Fibroblast of mammary gland (primary cell): ENCODE measurements at regions not wholly inside any gene's neighbourhood (a gene's known extent, or its start where the extent isn't known, plus 50 kb on each side); places are given as distances from the start of the nearest gene placed in this dataset.

Source experiments
- DNase-seq: peaks from one replicate; pipeline ENCODE4 v3.0.0-alpha.2; 2010; ENCODE audit warnings: low read depth
- H3K4me3 ChIP-seq: 2 replicates; pipeline ENCODE4 v1.5.1; 2011; ENCODE audit warnings: low read depth, mild to moderate bottlenecking, low read length, moderate library complexity; ENCODE audit not compliant: control insufficient read depth
- TF ChIP-seq, protein P1 (sequence below): conservative IDR thresholded peaks from 2 replicates; pipeline ENCODE4 v1.5.1; 2011; ENCODE audit warnings: low read depth, low read length, inconsistent platforms; ENCODE audit not compliant: control insufficient read depth, insufficient read depth

DNA sequence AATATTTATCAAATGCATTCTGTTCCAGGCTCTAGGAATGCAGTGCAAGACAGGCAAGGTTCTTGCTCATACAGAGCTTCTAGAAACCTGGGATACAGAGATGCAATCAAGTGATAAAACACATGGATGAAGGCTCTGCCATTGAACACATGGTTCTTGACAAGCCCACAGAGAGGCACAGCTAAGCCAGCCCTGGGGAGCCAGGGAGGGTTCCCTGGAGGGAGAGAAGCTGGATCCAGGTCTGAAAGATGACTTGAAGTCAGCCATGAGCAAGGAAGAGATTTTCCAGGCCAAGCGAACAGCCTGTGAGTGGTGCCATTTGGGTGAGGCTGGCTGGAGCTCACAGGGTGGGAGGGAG, 66.2 kb downstream of the IRF2BPL start:
- TF ChIP-seq, protein P1, sequence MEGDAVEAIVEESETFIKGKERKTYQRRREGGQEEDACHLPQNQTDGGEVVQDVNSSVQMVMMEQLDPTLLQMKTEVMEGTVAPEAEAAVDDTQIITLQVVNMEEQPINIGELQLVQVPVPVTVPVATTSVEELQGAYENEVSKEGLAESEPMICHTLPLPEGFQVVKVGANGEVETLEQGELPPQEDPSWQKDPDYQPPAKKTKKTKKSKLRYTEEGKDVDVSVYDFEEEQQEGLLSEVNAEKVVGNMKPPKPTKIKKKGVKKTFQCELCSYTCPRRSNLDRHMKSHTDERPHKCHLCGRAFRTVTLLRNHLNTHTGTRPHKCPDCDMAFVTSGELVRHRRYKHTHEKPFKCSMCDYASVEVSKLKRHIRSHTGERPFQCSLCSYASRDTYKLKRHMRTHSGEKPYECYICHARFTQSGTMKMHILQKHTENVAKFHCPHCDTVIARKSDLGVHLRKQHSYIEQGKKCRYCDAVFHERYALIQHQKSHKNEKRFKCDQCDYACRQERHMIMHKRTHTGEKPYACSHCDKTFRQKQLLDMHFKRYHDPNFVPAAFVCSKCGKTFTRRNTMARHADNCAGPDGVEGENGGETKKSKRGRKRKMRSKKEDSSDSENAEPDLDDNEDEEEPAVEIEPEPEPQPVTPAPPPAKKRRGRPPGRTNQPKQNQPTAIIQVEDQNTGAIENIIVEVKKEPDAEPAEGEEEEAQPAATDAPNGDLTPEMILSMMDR = no peak
- no peak for DNase-seq
- peak overlapping the region; percentile 34 for H3K4me3 ChIP-seq

DNA sequence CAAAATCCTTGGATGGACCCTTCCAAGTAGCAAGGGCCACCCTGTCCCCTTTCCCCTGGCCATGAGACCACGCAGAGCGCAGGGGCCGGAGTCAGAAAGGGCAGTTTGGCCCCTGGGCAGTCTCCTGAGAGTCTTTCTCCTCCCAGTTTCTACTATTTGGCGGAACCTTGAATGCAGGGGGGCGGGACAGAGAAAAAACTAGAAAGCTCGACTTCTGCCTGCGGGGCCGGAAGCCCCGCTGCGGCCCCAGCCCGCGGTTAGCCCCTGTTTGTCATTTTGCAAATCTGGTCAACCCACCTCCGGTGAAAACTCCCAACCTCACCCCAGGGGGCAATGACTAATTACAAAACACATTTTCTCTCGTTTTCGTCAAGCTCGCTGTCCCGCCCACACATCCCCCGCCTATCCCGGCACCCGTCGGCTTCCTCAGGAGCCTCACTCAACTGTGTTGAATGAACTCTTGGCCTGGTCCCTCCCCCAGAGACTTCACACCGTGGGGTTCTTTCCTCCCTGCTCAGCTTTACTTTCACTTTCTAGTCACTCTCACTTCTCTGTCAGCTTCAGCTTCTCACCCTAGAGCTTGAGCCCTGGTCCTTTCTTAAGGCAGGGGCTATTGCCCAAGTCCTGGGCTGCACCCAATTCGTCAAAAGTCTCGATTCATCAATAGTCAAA, 66.7 kb downstream of the IRF2BPL start:
- TF ChIP-seq, protein P1 = no peak
- H3K4me3 ChIP-seq = peak overlapping the region; percentile 34
- DNase-seq = peak; percentile 94

DNA sequence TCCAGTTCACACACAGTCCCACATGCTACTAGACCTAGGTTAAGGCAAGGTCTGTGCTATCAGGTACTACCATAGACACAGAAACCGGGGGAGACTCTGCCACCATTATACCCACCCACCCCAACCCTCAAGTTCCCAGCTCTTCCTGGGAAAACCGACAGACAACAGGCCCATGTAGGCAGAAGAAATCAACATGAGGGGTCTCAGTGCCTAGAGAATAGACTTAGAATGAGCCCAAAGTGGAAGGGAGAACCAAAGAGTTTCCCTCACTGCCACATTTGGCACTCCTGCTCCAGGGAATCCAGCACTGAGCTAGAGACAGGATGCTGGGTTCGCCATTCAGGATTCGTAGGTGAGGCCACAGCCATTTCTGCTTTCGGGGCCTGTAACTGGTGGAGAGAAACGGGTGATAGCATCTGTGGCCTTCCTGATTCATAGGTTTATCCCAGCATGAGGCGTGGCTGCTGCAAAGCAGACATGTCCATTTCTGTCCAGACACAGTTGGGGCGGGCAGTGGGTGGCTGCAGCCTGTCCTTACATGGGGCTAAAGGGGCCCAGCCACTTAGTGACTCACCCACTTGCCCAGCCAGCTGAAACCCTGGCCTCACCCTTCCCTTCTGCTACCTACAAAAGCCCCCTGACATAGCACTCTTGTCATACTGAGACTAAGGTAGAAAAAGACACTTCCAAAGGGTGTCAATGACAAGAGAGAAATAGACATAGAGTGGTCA, 69.4 kb downstream of the IRF2BPL start:
- TF ChIP-seq, protein P1 = no peak
- no peak overlapping the region for H3K4me3 ChIP-seq
- peak; percentile 33 for DNase-seq

DNA sequence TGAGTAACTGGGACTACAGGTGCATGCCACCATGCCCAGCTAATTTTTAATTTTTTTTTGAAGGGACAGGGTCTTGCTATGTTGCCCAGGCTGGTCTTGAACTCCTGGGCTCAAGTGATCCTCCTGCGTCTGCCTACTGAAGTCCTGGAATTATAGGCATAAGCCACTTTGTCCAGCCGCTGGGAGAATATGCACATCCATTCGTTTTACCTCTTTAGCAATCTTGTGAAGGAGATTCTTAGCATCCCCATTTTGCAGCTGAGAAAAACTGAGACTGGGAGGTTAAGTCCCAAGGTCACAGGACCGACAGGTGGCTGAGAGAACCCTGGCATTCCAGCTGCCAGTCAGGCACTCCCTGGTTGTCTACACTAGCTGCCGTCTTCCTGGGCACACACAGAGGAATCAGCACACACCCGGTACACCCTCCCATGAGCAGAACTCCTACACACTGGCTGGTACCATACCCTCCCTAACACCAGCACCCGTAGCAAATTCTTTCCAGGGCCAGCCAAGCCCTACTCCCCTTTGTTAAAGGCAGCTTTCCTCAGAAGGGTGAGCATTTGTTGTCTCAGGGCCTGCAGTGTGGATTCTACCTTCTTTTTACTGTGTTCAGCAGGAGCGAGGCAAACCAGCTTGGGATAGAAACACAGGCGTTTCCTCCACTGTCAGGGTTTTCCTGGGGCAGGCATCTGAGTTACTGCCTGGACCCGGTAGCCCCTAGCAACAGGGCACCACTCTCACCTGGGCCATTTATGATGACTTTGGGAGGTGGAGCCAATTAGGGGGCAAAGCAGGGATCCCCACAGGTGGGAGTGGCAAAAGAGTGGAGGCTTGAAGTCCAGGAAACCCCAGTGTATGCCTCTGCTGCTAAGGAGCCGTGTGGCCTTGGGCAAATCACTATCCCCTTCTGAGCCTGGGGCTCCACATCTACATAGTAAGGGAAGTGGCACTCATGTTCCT, 70.2 kb downstream of the IRF2BPL start:
- no peak overlapping the region for H3K4me3 ChIP-seq
- no peak for DNase-seq
- TF ChIP-seq, protein P1 = no peak

DNA sequence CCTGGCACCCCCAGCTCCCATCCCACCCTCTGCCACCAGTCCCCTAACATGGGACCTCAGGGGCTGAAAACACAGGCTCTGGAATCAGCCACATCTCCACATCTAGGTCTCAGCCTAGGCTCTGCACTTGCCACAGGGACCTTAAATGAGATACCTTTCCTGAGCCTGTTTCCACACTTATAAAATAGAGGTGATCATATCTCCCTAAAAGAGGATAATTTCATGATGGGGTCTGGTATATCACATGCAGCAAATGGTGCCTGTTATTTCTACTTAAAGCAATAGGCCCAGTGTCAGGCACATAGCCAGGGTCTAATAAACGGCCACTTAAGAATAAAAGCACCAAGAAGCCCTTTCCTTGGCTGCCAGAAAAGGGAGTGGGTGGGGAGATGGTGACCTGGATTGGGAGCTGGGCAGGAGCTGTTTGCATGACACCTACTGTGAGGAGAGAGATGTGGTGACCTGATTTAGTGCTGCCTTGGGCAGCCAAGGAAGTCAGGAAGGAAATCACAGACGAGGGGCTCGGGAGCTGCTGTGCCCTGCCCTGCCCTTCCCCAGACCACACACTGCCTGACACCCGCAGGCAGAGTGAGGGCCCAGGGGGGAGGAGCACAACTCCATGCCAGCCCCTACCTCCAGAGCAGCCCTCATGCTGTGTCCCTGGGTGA, 71.2 kb downstream of the IRF2BPL start:
- TF ChIP-seq, protein P1 = no peak
- DNase-seq = no peak
- H3K4me3 ChIP-seq = no peak overlapping the region
